Spleen (tissue), 7 donors: ENCODE measurements at regions not wholly inside any gene's neighbourhood (a gene's known extent, or its start where the extent isn't known, plus 50 kb on each side); places are given as distances from the start of the nearest gene placed in this dataset.

ENCODE experiments used
- POLR2A ChIP-seq, 3 donors: fragments of 450-650 bp; IDR thresholded peaks; one replicate each; pipeline ENCODE4 v1.5.1; 2017; ENCODE audit warnings: antibody characterized with exemption in 3 of 3, mild to moderate bottlenecking in 1 of 3
- POLR2AphosphoS5 ChIP-seq, 3 donors: sonication (generic); formaldehyde crosslinking; IDR thresholded peaks; one replicate each; pipeline ENCODE4 v1.5.1; 2017; ENCODE audit warnings: antibody characterized with exemption in 3 of 3
- TF ChIP-seq, protein P1 (sequence below), 11 experiments: fragments of 200-600 bp in 7 of 11; fragments of 450-650 bp in 4 of 11; sonication (generic) in 4 of 11; IDR thresholded peaks in 8 of 11; conservative IDR thresholded peaks in 3 of 11; 1 replicate in 7 of 11; 2 replicates in 4 of 11; pipeline versions ENCODE4 v1.4.0 to v1.8.0; 2016 to 2021; ENCODE audit warnings: antibody characterized with exemption in 11 of 11, inconsistent platforms in 4 of 11, mild to moderate bottlenecking in 1 of 11
- donor health status: DM: no; HTN: no; CAD: no; lungs with moderate emphysema.
- donor health status: DM: no; HTN: no; CAD: no.
- donor health status: DM: no; HTN: no; CAD: no.

GRCh38 chr6:170461111-170461510 lies 92.0 kb downstream of the PSMB1 start:
- TF ChIP-seq, protein P1, sequence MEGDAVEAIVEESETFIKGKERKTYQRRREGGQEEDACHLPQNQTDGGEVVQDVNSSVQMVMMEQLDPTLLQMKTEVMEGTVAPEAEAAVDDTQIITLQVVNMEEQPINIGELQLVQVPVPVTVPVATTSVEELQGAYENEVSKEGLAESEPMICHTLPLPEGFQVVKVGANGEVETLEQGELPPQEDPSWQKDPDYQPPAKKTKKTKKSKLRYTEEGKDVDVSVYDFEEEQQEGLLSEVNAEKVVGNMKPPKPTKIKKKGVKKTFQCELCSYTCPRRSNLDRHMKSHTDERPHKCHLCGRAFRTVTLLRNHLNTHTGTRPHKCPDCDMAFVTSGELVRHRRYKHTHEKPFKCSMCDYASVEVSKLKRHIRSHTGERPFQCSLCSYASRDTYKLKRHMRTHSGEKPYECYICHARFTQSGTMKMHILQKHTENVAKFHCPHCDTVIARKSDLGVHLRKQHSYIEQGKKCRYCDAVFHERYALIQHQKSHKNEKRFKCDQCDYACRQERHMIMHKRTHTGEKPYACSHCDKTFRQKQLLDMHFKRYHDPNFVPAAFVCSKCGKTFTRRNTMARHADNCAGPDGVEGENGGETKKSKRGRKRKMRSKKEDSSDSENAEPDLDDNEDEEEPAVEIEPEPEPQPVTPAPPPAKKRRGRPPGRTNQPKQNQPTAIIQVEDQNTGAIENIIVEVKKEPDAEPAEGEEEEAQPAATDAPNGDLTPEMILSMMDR (IDR thresholded peaks at IDR 0.05 in 8 of 11, conservative IDR thresholded peaks at IDR 0.05 in 3 of 11) = no peak
- TF ChIP-seq POLR2A (IDR thresholded peaks at IDR 0.05) (no peak), POLR2AphosphoS5 (IDR thresholded peaks at IDR 0.05) (no peak)
